ENCODE measurements at regions not wholly inside any gene's neighbourhood (a gene's known extent, or its start where the extent isn't known, plus 50 kb on each side); places are given as distances from the start of the nearest gene placed in this dataset.

DNA sequence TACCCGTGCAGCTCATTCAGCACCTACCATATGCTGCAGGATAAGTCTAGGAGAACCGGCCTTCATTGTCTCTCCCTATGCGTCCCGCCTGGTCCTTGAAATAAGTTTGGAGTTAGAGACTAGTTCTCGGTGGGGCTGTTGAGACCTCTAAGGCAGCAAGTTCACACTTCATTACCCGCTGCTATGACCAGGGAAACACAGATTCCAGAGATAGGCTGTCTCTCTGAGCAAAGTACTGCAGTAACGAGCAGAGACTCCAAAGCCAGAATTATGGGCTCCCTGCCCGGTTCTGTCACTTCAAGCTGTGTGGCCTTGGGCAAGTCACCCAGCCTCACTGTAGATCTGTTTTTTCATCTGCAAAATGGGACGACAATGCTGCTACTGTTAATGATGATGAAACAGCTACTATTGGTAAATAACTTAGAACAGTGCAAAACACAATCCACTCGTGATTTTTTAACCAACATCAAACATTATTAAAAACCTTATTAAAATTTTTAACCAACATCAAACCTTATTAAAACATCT is 184.1 kb downstream of the USP12 start:
- DNase-seq (ENCODE audit: low spot score): no peak
- Histone ChIP-seq H3K36me3 (ENCODE audit: low read depth) (no peaks in the 10 kb centered on the region), H3K27ac (ENCODE audit: poor library complexity, severe bottlenecking) (no peak overlapping the region), H3K9me3 (ENCODE audit: severe bottlenecking) (no peaks in the 10 kb centered on the region), H3K27me3 (ENCODE audit: insufficient read depth, poor library complexity, severe bottlenecking) (no peaks in the 10 kb centered on the region), H3K4me1 (ENCODE audit: insufficient read depth, poor library complexity, severe bottlenecking) (no peaks in the 10 kb centered on the region), H3K4me3 (ENCODE audit: severe bottlenecking) (no peak overlapping the region)
- TF ChIP-seq, protein P1, sequence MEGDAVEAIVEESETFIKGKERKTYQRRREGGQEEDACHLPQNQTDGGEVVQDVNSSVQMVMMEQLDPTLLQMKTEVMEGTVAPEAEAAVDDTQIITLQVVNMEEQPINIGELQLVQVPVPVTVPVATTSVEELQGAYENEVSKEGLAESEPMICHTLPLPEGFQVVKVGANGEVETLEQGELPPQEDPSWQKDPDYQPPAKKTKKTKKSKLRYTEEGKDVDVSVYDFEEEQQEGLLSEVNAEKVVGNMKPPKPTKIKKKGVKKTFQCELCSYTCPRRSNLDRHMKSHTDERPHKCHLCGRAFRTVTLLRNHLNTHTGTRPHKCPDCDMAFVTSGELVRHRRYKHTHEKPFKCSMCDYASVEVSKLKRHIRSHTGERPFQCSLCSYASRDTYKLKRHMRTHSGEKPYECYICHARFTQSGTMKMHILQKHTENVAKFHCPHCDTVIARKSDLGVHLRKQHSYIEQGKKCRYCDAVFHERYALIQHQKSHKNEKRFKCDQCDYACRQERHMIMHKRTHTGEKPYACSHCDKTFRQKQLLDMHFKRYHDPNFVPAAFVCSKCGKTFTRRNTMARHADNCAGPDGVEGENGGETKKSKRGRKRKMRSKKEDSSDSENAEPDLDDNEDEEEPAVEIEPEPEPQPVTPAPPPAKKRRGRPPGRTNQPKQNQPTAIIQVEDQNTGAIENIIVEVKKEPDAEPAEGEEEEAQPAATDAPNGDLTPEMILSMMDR (IDR thresholded peaks at IDR 0.05; ENCODE audit: poor library complexity, severe bottlenecking): no peak
- ATAC-seq (ENCODE audit: low read depth): no peak

GRCh38 chr13:26985285-26985878 is 186.2 kb downstream of the USP12 start:
- DNase-seq (ENCODE audit: low spot score) (no peak), ATAC-seq (ENCODE audit: low read depth) (peak; percentile 65)
- Histone ChIP-seq H3K9me3 (ENCODE audit: severe bottlenecking) (no peaks in the 10 kb centered on the region), H3K36me3 (ENCODE audit: low read depth) (no peaks in the 10 kb centered on the region), H3K4me3 (ENCODE audit: severe bottlenecking) (no peak overlapping the region), H3K27me3 (ENCODE audit: insufficient read depth, poor library complexity, severe bottlenecking) (no peaks in the 10 kb centered on the region), H3K27ac (ENCODE audit: poor library complexity, severe bottlenecking) (no peak overlapping the region), H3K4me1 (ENCODE audit: insufficient read depth, poor library complexity, severe bottlenecking) (no peaks in the 10 kb centered on the region)
- TF ChIP-seq, protein P1 (IDR thresholded peaks at IDR 0.05; ENCODE audit: poor library complexity, severe bottlenecking): peak; percentile 69

- Histone ChIP-seq H3K36me3 (ENCODE audit: low read depth) (no peaks in the 10 kb centered on the region), H3K4me1 (ENCODE audit: insufficient read depth, poor library complexity, severe bottlenecking) (no peaks in the 10 kb centered on the region), H3K27ac (ENCODE audit: poor library complexity, severe bottlenecking) (no peak overlapping the region), H3K27me3 (ENCODE audit: insufficient read depth, poor library complexity, severe bottlenecking) (no peaks in the 10 kb centered on the region), H3K9me3 (ENCODE audit: severe bottlenecking) (no peaks in the 10 kb centered on the region), H3K4me3 (ENCODE audit: severe bottlenecking) (no peak overlapping the region)
- TF ChIP-seq, protein P1 (IDR thresholded peaks at IDR 0.05; ENCODE audit: poor library complexity, severe bottlenecking): no peak
- ATAC-seq (ENCODE audit: low read depth) (no peak), DNase-seq (ENCODE audit: low spot score) (no peak)
Observed at GRCh38 chr13:26984337-26984736, 187.3 kb downstream of the USP12 start.

DNA sequence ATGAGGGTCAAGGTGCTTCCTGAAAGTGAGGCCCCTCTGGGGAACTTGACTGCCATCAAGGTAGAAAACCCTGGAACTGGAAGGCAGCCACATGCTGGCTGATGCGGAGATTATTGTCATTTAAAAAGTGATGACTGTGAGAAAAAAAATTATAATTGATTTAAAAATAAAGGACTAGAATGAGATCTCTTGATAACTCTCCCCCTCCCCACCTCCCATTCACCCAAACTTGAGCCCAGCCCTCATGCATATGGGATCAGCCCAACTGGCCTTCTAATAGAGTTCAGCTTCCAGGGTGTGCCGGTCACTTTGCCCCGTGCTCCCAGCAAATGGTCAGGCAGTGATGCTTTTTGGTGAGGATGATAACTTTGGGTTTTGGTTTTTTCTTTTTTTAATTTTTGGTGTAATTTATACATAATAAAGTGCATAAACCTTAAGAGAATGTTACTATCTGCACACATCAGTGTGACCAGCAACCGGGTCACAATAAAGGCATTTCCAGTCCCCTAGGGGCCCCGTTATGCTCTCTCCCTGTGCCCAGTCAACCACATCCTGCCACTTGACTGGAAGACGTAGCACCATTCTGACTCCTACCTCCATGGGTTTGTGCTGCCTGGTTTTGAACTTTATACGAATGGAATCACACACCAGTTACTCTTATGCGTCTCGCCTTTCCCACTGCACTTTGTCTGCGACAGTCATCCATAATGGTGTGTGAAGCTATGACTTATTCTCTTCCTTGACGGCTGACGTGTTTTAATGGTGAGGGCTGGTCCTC is 187.9 kb downstream of the USP12 start:
- H3K27ac ChIP-seq (ENCODE audit: poor library complexity, severe bottlenecking): no peak overlapping the region

More for the DNA sequence above, 187.9 kb downstream of the USP12 start:
- TF ChIP-seq, protein P1 (IDR thresholded peaks at IDR 0.05; ENCODE audit: poor library complexity, severe bottlenecking): no peak
- Histone ChIP-seq H3K4me1 (ENCODE audit: insufficient read depth, poor library complexity, severe bottlenecking) (no peaks in the 10 kb centered on the region), H3K9me3 (ENCODE audit: severe bottlenecking) (no peaks in the 10 kb centered on the region), H3K4me3 (ENCODE audit: severe bottlenecking) (no peak overlapping the region), H3K36me3 (ENCODE audit: low read depth) (no peaks in the 10 kb centered on the region), H3K27me3 (ENCODE audit: insufficient read depth, poor library complexity, severe bottlenecking) (no peaks in the 10 kb centered on the region)
- no peak for DNase-seq (ENCODE audit: low spot score)
- ATAC-seq (ENCODE audit: low read depth): no peak
